HL-60/S4 (cell line): ENCODE measurements at regions not wholly inside any gene's neighbourhood (a gene's known extent, or its start where the extent isn't known, plus 50 kb on each side); places are given as distances from the start of the nearest gene placed in this dataset.

Experiments
- in situ Hi-C: fragments of 300-500 bp; cut with MboI; formaldehyde crosslinking; loops from 2 replicates; pipeline ENCODE4 v1.14.3; 2022; ENCODE audit warnings: low sequenced_read_pairs

DNA sequence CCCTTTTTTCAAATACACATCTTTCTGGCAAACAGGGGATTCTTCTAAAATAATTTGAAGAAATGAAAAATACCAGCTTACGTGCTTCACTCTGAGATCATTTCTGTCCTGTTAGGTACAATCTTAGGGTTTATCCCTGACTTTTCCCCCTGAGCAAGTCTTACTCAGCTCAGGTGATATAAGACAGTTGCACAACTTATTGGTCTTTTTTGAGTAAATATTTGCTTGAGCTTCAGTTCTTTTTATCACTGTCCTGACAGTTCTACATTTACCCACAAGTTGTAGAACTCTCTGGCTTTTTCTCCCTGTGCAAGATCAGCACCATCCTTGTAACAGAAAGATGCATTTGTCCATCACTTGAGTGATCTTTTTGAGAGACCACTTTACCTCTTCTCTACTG lies 84.9 kb downstream of the MID1IP1 start:
- in situ Hi-C loops: no loop called here

DNA sequence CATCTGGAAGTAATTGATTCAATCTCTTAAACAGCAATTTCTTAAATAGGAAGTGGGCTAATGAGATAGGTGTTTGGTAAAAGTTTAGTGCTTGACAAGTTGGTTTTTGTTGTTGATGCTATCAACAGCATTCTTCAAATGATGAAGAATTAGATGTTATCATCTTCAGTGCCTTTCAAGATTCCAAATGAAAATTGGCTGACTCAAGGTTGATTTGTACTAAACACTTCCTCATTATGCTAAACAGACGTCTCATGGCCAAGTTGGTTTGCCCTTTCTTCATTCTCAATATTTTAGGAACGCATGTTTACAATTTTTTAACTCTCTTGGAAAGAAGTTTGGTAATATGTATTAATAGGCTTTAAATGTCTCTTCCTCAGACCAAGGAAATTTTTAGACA lies 86.0 kb downstream of the MID1IP1 start:
- in situ Hi-C loops: no loop called here

DNA sequence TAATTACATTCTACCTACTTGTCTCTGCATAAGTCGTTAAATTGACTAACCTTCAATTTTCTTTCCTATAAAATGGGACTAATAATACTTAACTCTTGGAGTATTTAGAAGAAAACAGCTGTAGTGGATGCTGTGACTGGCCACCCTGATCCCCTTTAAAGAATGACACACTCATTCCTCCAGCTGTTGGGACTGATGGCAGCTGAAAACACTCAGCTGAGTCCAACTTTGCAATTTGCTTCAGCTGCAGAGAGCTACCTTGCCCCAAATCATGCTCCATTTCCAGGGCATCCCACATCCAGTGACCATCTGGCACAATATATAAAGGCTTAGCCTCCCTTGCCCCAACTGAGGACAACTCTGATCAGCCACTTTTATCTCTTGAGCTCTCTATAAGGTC lies 89.1 kb downstream of the MID1IP1 start:
- in situ Hi-C loops: no loop called here

DNA sequence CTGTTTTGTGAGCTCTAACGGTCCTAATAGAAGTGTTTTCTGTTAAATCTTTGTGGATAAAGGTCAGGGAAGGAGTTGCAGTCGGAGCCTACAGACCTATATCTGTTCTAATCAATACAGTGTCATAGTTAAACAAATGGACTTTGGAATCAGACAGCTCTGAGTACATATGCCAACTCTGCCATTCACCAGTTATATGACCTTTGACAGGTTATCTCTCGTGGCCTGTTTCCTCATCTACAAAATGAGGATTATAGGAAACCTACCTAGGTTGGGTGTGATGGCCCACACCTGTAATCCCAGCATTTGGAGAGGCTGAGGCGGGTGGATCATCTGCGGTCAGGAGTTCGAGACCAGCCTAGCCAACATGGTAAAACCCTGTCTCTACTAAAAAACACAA lies 89.7 kb downstream of the MID1IP1 start:
- in situ Hi-C loops: no loop called here

DNA sequence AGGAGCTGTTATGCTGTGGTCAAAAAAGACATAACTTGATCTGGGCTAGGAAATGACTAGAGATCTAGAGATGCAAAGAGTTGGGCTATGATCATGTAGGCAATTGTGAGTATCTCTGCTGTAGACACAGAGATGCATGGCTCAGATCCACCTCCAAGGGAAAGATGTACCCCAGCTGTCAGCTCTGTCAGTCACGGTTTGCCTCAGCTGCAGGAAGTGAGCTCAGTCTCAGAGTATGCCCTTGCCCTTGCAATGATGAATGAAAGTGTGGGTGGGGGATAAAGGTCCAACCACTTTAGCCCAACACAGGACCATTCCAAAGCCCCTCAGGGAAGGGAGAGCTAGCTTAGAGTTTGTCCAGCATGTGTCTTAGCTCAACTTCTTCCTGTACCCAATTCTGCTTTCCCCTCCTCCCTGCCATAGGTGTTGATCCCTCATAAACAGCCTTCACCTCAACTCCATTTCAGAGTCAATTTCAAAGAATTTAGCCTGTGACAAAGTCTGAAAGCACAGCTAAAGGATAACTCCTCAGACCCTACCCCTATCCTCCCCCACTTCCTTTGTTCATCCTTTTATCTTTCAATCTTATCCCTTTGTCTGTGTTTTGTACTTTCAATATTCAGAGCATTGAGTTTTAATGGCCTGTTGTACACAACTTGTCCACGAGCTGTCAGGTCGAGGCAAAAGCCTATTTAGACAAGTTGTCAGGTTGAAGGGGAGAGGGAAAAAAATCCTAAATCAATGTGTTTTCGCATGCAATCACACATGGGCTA lies 90.6 kb downstream of the MID1IP1 start:
- in situ Hi-C loops: no loop called here

DNA sequence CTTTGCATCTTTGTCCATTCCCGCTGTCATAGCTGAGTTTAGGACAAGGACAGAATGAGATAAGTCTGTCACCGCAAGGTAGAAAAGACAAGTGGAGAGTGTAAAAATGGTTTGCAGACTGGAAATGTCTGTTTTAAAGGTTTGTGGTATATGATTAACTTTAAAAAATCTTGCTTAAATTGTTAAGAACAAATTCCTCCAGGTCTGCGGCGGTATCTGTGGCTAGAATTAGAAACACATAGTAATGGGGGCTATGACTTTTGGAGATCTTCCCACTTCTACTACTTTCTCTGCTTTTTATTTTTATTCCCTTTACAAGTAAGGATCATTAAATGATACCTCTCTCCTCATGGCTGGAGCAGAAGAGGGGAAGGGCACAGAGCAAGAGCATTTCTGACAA lies 92.2 kb downstream of the MID1IP1 start:
- in situ Hi-C loops: no loop called here

DNA sequence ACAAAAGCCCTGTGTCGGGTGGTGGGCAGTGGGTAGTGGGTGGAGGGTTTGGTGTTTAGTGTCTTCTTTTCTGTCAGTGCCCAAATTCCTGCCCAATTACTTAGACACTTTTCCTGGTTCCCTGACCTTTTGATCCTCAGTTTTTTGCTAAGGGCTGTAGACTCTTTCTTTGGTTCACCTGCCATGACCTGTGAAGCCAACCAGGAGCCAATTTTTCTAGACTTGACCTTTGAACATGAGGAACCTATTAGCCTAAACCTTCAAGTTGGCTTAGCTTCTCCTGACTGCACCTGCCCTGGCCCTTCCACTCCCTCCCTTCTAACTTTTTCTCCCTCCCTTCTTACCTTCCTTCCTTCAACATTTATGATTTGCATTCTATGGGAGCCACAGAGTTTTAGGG lies 94.5 kb downstream of the MID1IP1 start:
- in situ Hi-C loops: no loop called here

DNA sequence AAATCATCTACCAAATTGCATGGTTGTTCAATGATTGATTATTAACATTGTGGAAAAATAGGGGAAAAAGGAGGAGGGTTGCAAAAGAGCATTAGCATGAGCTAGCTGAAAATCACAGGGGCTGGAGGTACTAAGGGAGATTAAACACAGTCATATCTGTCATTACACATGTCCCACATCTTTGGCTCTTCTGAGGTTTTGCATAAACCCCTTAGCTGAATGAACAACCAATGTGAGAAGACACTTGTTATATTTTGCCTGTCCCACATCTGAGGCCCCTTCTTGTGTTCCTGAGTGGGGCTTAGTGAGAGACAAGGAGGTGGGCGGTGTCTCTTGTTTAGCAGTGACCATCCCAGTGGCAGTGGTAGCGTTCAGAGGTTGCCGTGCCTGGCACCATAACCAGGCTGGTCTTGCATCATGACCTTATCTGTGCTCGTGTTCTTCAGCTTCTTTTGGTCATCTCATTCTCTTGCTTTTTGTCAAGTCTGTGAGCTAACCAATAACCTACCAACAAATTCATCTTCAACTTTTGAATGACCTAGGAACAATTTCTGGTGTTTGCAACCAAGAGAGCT lies 95.6 kb downstream of the MID1IP1 start:
- in situ Hi-C loops: no loop called here

DNA sequence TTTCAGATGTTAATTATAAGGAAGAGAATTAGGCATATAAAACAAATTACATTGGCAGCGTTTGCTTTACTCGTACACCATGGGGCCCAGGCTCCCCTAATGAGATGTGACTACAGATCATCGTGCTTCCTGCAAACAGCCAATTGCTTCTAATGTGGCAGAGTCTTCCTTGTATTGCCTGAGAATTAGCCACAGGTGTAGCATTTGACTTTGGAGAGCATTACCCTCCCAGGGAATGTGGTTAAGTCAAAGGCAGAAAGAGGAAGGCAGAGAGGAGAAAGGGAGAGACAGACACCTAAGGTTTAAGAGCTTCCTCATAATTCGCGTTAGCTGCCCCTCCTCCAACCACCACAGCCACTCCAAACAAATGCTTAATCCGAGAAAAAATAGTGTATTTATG lies 97.0 kb downstream of the MID1IP1 start:
- in situ Hi-C loops: no loop called here

DNA sequence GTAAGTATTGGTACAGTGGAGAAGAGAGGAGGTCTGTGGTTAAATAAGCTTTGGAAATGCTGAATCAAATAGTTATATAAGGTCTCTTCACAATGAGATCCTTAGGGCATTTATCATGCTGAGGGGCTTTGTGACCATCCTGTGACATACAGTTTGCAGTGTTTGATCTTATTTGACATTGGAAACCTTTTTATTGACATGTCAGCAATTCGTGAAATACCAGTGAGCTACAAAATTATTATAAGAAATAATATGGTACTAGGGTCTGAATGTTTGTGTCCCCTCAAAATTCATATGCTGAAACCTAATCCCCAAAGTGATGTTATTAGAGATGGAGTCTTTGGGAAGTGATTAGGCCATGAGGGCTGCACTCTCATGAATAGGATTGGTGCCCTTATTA lies 98.4 kb downstream of the MID1IP1 start:
- in situ Hi-C loops: no loop called here

DNA sequence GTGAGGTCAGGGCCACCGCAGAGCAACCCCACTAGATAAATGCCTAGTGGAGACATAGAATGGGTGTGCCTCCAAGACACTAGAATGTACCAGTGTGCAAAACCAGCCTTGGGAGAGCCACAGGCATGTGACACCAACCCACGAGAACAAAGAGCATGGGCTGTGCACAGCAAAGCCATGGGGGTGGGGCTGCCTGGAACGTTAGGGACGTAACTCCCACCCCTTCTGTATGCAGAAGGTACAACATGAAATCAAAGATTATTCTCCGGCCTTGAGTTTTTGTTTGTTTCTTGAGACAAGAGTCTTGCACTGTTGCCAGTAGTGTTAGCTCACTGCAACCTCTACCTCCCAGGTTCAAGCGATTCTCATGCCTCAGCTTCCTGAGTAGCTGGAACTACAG lies 99.5 kb downstream of the MID1IP1 start:
- in situ Hi-C loops: no loop called here

DNA sequence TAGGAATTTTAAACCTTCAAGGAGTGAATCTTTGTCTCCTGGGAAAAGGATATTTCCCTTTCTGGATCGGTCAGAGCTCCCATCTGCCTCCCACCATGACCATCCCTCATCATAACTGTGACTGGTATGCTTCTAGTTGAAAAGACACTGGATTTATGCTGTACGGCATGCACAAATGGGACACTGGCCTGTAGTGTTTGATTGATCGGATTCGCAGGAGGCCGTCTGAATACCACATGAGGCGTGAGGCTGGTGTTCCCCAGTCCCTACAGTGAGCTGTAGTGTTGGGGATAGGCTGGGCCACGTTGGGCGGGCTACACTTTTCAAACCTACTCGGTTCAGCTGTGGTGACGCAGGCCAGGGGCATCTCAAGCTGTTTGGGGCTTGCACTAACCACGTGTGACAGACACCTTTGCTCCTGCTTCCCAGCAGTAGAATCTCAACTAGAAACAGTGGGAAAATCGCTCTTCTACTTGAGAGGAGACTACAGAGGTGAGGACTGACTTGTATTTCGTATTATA lies 101.8 kb downstream of the MID1IP1 start:
- in situ Hi-C loops: no loop called here

DNA sequence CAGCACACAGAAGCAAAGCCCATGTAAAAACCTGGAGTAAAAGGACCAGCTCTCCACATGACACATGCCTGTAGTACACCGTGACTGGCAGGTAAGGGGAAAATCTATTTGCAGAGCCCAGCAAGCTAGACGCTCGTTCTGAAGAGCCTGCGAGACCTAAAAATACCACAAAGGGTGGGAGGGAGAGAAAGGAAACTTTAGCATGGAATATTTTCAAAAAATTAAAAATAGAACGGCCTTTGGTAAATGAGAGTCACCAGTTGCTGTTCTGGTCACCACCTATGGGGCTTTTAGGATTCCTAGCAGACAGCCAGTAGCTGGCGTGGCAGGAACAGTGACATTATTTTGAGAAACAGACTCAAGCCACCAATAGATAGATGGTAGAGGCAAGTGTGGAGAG lies 115.5 kb downstream of the MID1IP1 start:
- in situ Hi-C loops: no loop called here

DNA sequence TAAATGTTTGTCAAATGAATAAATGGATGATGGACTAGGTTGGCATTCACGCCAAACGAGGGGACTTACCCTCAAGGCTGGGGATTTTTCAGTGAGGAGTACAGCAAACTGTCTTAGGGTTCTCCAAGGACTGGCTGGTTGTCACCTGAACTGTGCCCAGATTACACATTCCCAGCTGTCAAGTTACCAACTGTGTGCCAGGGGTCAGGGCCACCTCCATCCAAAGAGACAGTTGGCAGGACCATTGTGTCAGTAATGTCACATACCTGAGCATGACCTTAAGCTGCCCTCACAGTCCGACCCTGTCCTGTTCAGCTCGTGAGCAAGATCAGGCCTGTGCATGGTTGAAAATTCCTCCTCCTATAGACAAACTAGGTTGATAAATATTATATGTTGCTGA lies 116.7 kb downstream of the MID1IP1 start:
- in situ Hi-C loops: no loop called here

DNA sequence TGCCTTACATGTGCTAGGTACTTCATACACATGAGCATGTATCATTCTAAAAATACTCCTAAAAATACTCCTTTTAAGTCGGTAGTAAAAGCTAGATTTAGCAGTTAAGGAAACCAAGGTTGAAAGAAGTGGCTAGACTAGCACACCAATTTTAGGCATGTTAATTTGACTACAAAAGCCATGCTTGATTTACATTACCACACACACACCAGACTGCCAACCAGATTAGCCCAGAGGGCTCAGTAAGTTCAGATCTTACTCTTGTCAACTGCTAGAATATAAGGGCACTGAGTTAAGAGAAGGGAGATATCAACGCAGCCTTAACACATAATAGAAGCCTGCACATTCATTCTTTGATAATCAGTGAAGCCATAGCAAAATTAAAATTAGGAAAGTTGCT lies 117.9 kb downstream of the MID1IP1 start:
- in situ Hi-C loops: no loop called here

DNA sequence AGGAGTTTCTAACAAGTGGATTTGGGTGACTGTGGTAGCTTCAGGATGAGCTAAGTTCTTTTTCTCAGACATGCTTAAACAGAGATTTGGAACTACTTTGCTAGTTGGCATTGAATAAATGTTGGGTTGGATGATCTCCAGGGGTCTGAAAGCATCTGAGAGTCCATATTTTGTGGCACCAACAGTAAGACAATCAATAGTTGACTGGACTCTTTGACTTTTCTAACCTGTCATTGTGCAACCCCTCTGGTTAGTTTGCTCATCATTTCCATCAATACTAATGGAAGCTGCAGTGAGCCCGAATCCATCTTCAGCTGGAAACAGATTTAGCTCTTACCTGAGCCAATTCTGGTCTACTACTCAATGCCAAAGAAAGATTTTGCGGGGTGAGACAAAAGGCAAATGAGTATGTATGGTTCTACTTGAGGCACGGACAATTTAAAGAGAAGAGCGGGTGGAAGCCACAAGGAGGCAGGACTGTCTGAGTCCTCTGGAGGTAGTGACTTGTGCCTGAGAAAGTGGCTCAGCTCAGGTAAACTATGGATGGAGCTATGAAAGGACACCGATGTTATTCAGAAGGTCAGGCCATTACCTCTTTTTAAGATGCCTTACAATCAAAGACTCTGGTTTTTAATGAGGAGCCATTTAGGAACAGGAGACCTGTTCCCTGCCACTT lies 118.7 kb downstream of the MID1IP1 start:
- in situ Hi-C loops: no loop called here

DNA sequence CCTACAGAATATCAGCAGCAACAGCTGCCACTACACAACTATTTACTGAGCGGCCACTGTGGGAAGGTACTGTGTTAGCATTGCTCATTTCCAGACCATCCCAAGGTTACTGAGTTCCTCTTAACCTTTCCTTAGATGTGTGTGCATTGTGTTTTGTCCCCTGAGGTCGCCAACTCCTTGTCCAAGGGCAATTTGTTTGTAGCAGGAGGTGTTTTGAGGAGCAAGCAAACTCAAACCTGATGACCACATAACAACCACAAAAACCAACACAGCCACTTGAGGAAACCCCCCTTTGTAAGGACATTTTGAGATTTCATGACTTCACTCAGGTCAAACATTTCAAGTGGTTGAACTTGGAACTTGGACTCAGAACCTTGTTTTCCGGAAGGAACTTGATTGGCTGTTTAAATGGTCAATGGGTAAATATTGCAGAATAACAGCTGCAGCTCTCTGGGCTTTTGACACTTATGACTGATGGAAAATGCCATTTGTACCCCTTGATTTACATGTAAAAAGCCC lies 122.3 kb downstream of the MID1IP1 start:
- in situ Hi-C loops: no loop called here

DNA sequence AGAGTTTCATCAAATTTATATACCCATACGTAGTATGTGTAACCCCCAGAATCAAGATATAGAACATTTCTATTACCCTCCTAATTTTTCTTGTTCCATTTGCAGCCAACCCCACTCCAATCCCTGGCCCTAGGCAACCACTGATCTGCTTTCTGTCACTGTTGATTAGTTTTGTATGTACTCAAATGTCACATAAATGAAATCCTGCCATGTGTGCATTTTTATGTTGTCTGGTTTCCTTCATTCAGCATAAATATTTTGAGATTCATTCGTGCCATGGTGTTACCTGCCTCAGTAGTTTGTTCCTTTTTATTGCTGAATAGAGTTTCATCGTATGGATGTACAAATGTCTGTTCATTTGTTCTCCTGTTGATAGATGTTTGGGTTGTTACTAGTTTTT lies 126.3 kb downstream of the MID1IP1 start:
- in situ Hi-C loops: no loop called here

DNA sequence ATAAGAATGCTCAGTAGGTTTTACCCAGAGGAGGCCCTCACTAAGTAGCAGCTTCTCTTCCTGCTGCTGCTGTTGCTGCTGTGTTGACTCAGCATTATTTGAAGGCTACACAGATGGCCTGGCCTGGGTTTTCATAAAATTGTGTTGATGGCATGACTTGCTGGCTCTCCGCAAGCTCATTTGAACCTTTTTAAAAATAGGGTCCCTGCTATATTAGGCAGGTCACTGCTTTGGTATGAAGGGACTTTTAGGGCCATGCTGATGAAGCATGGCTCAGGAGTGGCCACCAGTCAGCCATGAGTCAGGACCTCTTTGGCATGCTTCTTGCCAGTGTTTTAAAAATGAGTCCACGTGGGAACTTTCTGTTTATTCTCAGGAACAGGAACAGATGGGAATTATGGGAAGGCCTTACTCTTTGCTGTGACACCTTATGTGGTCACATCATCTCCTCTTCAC lies 128.7 kb downstream of the MID1IP1 start:
- in situ Hi-C loops: no loop called here

DNA sequence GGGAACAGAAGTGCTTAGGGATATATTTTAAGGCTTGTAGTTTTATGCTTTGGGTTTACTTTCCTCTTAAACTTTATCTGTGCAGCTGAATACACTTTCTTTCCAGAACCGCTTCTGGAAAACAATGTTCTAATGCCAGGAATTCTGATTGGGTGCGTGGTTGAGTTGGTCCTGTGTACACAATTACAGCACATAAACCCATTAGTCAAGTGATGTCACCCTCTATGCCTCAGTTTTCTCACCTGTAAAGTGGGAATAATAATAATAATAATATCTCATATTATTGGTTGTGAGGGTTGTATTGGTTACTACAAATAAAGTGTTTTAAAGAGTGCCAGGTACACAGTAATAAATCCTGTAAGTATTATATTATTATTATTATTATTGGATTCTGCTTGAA lies 129.2 kb downstream of the MID1IP1 start:
- in situ Hi-C loops: no loop called here

DNA sequence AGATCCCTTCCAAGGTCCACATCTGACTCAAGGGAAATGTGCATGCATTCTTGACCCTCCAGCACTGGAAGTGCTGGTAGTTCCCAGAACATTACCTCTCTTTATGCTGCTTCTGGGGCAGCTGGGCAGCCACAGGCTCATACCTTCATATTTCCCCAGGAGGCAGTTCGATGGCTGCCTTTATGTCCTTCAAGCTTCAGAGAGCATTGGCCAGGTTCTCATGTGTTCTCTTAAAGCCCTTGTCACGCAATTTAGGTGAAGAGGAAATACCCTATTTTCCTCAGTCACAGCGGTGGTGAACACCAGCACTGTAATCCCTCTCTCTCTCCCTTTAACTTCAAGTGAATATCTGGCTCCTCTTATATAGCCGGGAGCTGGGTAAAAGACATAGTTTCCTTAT lies 134.3 kb downstream of the MID1IP1 start:
- in situ Hi-C loops: no loop called here

DNA sequence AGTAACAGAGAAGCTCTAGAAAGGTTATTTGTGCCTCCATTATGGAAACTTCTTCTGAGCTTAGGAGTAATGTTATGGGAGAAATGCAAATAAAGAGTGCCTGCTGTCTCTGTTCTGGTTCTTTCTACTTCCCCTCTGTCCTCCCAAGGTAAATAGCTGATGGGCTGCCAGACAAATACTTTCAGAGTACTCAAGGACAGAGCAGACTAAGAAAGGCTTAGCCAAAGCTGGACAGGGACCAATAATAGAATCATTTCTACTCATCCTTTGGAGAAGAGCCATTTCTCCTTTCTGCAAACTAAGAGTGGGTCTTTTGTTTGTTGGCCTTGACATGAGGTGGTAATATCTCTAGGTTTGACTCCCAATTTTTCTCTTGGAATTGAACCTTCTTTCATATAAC lies 136.1 kb downstream of the MID1IP1 start:
- in situ Hi-C loops: no loop called here
